Astrocyte of the spinal cord (primary cell): ENCODE measurements at regions not wholly inside any gene's neighbourhood (a gene's known extent, or its start where the extent isn't known, plus 50 kb on each side); places are given as distances from the start of the nearest gene placed in this dataset.
A peak's percentile ranks its signal among the peaks of the same experiment; 100 is the strongest.

Experiments
- DNase-seq: peaks from one replicate; pipeline ENCODE4 v3.0.0; 2011; ENCODE audit warnings: low read depth, low spot score
- H3K4me3 ChIP-seq: 2 replicates; pipeline ENCODE4 v1.5.1; 2011; ENCODE audit warnings: low read depth, mild to moderate bottlenecking, low read length, moderate library complexity
- CTCF ChIP-seq: IDR thresholded peaks from 2 replicates; pipeline ENCODE4 v1.5.1; 2012; ENCODE audit warnings: low read depth, mild to moderate bottlenecking, low read length, inconsistent platforms
- in situ Hi-C: cut with HindIII; loops from 2 replicates; pipeline ENCODE4 v1.10.0; 2017; ENCODE audit warnings: low sequenced_read_pairs

GRCh38 chr14:65287264-65288131, 125.0 kb upstream of the FUT8 start:
- DNase-seq = no peak
- in situ Hi-C loops = no loop called here
- no peak for TF ChIP-seq CTCF
- H3K4me3 ChIP-seq = no peak overlapping the region

GRCh38 chr14:65290830-65291229, 121.7 kb upstream of the FUT8 start:
- no peak overlapping the region for H3K4me3 ChIP-seq
- no peak for TF ChIP-seq CTCF
- in situ Hi-C loops = no loop called here
- DNase-seq = peak; percentile 71

GRCh38 chr14:65291531-65291930, 121.0 kb upstream of the FUT8 start:
- in situ Hi-C loops = no loop called here
- TF ChIP-seq CTCF = no peak
- no peak overlapping the region for H3K4me3 ChIP-seq
- no peak for DNase-seq

- no peak overlapping the region for H3K4me3 ChIP-seq
- in situ Hi-C loops = no loop called here
- no peak for DNase-seq
- TF ChIP-seq CTCF = no peak
Measured at GRCh38 chr14:65294816-65295215, 117.7 kb upstream of the FUT8 start.

DNA sequence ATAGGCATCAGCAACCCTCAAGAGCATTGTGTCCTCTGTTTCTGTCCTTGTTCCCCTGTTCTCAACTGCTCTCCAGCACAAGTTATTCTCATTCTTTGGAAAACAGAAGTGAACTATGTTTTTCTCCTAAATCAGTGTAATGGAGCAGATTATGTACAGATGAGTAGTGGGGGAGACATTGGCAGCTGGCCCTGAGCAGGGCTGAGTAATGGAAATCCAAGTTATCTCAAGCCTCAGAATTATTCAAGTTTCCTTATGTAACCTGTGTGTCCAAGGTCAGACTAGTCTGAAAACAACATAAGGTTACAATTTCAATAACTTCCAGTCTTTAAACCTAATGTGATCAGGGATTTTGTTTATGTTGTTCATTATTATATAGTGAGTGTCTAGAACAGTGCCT, 116.1 kb upstream of the FUT8 start:
- in situ Hi-C loops = no loop called here
- no peak for DNase-seq
- no peak overlapping the region for H3K4me3 ChIP-seq
- TF ChIP-seq CTCF = no peak

GRCh38 chr14:65296876-65297275, 115.7 kb upstream of the FUT8 start:
- no peak for DNase-seq
- in situ Hi-C loops = no loop called here
- H3K4me3 ChIP-seq = no peak overlapping the region
- no peak for TF ChIP-seq CTCF

DNA sequence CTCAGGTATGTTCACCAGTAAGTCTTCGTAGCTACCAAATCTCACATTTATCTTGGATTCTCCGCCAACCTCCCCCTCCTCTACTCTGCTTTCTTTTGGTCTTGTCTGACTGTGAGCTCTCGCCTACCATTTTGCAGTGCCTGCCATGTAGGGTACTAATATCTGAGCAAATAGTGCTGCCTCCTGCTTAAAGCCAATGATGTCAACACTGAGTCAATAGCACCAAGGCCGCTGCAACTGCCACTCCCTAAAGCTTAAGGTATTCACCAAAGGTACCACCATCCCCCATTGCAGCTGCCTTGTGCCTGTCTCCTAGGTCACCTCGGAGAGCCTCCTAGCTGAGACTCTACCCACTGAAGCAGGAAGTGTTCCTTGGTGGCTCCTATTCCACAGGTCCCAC, 114.8 kb upstream of the FUT8 start:
- TF ChIP-seq CTCF = no peak
- DNase-seq = no peak
- in situ Hi-C loops = no loop called here
- H3K4me3 ChIP-seq = no peak overlapping the region
